DMS153 treated with DMSO at 0.1 percent for 48 hours (cell line): ENCODE measurements at regions not wholly inside any gene's neighbourhood (a gene's known extent, or its start where the extent isn't known, plus 50 kb on each side); places are given as distances from the start of the nearest gene placed in this dataset.

Experiments
- DNase-seq: peaks from one replicate; lab custom pipeline; 2025; ENCODE audit not compliant: unreplicated experiment; lab: John Stamatoyannopoulos, UW

GRCh38 chr13:21817878-21818277 lies 147.0 kb downstream of the FGF9 start:
- DNase-seq, result no peak

GRCh38 chr13:21822029-21822428 lies 151.2 kb downstream of the FGF9 start:
- no peak for DNase-seq

DNA sequence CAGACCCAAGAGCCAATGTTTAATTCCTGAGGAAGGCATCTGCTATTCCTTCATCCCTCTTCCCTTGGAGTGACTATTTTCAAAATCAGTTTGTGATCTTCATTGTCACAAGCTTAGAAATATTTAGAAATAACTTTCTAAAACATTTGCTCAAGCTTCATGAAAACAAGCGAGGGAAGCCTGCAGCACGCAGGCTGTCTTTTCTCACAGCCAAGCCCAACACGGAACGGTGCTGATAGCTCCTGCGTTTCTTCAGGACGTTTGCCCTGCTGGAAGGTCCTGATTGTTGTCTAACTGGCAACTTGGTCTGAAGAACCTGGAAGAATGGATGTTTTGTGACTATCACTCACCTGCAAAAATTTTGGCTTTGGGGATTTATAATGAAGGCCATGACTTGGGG lies 152.5 kb downstream of the FGF9 start:
- DNase-seq, result no peak

DNA sequence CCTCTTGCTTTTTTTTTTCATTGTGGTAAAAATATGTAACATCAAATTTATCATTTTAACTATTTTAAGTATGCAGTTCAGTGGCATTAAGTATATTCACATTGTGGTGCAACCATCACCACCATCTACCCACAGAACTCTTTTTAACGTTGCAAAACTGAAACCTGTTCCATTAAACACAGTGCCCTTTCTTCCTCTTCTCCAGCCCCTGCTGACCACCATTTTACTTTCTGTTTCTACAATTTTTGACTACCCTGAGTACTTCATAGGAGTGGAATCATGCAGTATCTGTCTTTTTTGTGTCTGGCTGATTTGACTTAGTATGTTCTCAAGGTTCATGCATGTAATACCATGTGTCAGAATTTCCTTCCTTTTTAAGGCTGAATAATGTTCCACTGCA lies 153.1 kb downstream of the FGF9 start:
- no peak for DNase-seq

- DNase-seq, result no peak
Measured at GRCh38 chr13:21825186-21825585, 154.3 kb downstream of the FGF9 start.

DNA sequence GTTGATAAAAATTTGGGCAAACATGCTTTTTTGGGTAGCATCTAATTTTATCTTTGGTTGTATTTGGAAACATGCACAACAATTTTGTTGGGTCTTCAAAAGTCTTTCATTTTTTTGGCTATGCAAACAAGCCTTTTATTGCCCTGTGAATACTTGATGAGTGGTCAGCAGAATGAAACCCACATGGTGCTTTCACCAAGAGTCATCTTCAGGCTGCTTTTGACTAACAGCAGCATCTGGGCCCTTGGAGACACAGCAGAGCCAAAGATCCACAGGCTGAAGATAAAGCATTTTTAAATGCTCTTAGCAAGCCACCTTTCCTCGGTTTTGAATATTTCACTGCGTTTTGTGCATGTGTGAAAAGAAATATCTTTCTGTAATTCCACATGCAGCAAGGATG lies 154.9 kb downstream of the FGF9 start:
- no peak for DNase-seq

DNA sequence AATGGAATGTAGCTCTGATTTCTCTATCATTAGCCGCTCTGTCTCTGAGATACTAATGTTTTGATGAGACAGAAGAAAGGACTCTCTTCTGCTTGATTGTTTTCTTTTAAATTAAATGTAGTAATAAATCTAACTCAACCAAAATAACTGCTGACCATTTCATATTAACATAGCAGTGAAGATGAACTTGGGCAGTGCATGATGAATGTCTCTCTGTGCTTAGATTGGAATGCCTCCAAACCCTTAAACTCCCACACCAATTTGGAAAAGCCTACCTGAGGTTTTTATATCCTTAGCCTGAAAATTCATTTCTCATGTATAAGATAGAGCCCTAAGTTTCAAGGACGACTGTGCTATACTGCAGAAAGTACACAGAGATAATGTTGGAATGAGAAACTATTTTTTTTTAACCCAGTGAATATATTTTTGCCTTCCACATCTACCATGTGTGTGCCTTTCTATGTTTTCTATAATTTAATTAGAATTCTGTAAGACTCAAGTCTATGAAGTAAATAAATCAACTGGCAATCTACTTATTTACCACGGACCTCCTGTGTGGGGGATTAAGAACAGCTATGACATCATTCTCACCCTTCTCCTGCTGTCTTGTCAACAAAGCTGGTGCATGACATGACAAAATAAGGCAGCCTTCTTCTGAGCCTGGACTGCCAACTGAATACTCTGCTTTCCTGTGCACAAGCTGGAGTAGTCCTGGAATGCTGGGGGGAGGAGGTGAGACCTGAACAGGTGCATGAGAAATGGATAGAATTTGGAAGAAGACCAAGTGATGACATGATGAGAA lies 155.5 kb downstream of the FGF9 start:
- DNase-seq, result no peak

DNA sequence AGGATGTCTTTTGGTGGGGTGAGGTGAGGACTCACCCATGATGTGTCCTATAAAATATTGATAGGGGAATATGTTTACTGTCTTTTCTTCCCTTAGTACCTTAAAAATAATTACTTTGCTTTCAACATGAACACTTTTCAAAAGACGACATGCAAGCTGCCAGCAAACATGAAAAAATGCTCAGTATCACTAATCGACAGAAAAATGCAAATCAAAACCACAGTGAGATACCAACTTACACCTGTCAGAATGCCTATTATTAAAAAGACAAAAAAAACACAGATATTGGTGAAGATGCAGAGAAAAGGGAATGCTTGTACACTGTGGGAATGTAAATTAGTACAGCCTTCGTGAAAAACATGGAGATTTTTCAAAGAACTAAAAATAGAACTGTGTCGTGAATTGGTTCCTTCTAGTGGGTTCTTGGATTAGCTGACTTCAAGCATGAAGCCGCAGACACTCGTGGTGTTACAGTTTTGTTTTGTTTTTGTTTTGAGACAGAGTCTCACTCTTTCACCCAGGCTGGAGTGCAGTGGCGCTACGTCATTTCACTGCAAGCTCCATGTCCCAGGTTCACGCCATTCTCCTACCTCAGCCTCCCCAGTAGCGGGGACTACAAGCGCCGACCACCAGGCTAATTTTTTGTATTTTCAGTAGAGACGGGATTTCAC lies 160.9 kb downstream of the FGF9 start:
- DNase-seq, result no peak

DNA sequence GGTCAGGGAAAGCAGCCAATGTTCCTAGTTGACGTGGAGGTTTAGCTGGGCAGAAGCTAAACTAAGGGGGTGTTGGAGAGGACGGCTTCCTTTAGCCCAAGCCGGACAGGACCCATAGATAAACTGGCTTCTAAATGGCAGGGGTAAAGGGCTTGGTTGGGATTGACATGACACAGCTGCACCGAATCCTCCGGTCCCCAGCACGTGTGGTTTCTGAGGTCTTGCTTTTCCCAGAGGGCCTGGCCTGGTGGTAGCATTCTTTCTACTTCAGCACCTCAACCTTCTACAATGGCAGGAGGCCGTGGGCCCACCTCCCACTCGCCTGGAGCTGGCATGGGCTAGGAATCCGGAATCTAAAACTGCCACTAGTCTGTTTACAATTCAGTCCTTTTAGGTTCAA lies 163.0 kb downstream of the FGF9 start:
- DNase-seq, result no peak

DNA sequence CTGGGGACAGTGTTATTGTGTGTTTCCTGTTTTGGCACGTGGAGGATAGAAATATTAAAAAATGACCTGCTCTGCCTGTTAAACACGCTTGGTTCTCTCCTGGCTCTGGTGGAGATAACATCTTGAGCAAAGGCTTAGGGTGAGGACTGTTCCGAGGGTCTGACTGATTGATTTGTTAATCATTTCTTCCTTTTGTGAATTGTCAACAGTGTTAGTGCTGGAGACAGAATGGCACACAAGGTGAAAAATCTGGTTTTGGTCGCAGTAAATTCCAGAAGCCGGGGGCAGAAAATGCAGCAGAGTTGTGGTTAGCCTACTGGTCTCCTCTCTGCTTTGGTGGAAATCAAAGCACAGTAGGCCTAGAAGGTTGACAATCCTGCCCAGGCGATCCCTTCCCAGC lies 163.6 kb downstream of the FGF9 start:
- no peak for DNase-seq

GRCh38 chr13:21837288-21837687 lies 166.4 kb downstream of the FGF9 start:
- no peak for DNase-seq

DNA sequence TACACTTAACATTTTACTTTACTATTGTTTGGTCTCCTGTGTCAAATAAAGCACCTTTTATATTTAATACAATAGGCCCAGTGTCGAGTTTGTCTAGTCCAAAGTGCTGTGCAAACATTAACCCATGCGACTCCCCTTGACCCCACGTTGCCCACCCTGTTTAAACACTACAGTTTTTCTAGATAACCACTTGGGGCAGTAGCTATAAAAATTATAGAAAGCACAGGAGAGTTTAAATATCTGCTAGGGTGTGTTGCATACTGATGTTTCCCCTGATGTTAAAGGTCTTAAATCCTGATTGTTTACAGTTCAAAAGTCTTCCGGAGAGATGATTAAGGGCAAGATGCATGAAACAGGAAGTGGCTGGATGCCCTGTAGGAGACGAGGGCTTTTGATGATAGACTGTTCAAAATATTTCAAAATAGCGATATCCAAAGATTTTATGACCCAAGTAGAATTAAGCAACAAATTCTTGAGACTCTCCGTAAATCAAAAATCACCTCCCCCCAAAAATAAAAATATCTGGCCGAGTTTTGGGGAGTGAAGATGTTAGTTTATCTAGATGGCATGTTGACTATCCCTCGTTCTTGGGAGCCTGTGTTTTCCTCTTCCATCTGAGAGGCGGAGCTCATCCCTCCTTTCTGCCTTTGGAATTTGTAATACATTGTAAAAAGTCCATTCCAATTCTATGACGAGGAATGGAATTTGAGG lies 167.1 kb downstream of the FGF9 start:
- peak; percentile 32 for DNase-seq

GRCh38 chr13:21846605-21847004 lies 175.7 kb downstream of the FGF9 start:
- DNase-seq, result no peak

GRCh38 chr13:21849323-21849722 lies 178.4 kb downstream of the FGF9 start:
- DNase-seq, result peak; percentile 67

- no peak for DNase-seq
Measured at GRCh38 chr13:21850013-21851006, 179.4 kb downstream of the FGF9 start.

GRCh38 chr13:21852043-21852442 lies 181.2 kb downstream of the FGF9 start:
- no peak for DNase-seq

DNA sequence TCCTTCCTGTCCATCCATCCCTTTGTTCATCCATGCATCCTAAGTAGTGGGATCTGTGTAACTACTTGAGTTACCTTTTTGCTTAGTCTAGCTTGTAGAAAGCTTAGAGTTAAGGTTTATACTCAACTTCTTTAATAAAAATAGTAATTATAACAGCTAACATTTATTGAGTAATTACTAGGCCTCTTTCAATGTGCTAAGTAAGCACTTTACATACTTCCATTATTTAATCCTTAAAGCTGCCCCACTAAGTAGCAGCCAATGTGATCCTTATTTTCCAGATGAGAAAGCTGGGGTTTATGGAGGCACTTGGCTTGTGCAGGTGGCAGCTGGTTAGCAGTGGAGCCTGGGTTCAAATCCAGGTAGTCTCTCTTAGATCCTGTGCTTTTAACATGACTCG lies 182.9 kb downstream of the FGF9 start:
- no peak for DNase-seq

DNA sequence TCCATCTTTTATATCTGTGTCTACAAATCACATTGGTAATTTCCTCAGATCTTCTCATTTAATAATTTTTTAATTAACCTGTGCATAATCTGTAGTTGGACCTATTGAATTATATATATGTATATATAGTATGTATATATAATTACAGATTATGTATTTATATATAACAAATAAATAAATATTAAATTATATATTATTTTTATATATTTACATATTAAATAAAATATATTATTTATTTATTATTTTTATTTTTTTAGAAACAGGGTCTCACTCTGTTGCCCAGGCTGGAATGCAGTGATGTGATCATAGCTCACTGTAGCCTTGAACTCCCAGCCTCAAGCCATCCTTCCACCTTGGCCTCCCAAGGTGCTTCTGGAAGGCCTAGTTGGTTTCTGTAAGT lies 197.9 kb downstream of the FGF9 start:
- no peak for DNase-seq

GRCh38 chr13:21871382-21871781 lies 200.5 kb downstream of the FGF9 start:
- no peak for DNase-seq

DNA sequence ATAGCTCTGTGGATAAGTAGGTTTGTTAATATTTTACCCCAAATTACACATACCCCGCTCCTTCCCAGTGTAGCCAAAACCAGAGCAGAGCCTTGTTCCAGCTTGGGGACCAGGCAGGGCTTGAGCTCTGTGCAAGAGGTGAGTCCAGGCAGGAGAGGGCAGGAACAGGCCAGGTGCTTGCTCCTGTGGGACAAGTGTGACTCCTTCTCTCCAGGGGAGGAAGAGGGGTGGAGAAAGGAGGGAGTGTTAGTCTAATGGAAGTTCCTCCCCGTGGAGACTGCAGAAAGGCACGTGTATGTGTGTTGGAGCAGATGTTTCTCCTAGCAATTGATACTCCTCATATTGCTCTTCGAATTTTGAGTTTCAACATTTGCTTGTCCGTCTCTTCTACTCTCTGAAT lies 201.0 kb downstream of the FGF9 start:
- DNase-seq, result no peak

DNA sequence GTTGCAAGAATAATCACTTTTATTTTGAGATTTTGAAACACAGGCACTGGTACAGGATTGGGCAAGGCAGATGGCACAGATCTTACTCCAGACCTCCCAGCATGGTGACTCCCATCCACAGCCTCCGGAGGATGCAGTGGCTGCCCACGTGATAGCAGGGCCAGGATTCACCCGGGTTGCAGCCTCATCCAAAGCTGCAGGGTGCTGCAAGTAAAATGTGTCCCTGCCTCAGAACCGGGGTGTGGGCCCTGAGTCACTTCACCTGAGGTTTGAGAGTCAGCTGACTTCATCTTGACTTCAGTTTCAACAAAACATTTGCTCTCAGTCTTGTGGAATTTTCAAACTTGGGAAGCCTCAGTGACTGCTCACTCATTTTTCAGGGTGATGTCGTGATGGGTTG lies 201.9 kb downstream of the FGF9 start:
- DNase-seq, result no peak
